ENCODE measurements at regions not wholly inside any gene's neighbourhood (a gene's known extent, or its start where the extent isn't known, plus 50 kb on each side); places are given as distances from the start of the nearest gene placed in this dataset.
"Not testable (repeated sequence)": the region's sequence is repeated elsewhere in the genome, so short reads cannot be mapped to it uniquely, and the experiment has no call there.

DNA sequence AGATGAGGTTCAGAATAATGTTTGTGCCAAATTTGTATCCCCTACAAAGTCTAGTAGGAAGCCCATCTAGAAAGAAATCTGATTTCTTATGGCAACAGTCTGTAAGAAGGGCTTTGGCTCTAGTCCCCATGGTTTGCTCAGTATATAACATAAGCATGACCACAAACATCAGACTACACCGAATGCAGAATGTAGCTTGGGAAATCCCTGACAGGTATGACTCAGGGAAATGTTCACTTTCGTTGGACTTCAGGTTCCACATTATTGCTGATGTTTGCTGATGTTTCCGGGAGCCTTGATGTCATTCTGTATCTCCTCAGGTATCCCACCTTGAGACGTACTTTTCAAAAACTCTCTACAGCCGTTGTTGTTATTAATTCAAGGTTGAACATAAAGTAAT is 304.4 kb upstream of the TGFBR2 start:
- DNase-seq: no peak

DNA sequence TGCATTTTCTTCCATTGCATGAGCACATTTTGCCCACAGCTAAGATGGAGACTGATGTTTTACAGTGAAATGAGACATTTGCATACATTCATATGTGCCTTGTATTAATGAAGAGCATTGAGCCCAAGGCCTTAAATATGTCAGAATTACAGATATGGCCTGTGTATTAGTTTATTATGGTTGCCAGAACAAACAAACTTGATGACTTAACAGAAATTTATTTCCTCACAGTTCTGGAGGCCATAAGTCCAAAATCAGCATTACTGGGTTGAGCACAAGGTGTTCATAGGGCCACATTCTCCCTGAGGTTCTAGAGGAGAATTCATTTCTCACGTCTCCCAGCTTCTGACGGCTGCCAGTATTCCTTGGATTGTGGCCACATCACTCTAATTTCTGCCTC is 302.6 kb upstream of the TGFBR2 start:
- DNase-seq: no peak

DNA sequence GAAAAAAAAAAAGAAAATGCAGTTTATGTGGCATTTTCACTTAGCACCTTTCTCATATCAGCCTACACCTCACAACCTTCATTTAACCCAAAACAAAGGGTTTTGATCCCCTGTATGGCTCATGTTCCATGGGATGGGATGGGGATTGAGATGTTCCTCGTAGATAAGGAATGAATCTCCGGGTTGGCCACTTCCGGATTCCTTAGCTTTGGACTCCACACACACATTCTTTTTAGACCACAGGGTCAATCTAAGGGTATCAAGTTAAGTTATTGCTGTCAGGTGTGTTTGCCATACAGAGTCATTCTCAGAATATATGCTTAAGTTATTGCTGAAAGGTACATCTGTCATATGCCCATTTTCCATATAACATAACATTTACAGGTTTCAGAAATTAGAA is 301.4 kb upstream of the TGFBR2 start:
- DNase-seq: no peak

DNA sequence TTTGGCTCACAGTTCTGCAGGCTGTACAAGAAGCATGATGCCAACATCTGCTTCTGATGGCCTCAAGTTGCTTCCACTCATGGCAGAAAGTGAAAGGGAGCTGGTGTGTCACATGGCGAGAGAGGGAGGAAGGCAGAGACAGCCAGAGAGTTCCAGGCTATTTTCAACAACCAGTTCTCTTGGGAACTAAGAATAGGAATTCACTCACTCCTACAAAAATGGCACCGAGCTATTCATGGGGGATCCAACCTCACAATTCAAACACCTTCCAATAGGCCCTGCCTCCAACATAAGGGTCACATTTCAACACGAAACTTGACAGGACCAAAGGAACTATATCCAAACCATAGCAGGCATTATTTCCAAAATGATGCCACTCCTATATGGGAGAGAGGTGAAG is 299.5 kb upstream of the TGFBR2 start:
- DNase-seq: no peak

DNA sequence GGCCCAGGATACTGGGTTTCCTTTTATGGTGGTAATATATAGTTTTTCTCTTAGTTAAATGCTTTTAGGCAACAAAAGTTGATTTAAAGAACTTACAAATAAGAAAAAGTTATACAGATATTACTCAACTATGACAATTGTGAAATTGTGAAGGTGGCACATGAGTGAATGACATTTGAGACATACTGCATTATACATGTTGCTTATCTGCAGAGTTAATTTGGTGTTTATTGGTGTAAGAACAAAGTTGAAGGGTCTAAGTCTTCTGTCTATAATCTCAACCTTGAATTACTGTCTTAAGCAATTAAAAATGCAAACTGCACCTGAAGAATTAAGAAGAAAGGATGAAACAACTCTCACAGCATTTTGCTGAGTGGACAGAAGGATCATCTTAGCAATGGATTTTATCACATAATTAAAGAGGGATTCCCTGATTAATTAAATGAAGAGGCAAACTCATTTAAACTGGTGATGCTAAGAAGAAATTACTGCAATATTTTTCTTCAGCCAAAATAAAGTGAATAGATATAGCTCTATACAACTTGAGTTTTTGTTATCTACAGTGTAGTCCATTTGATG is 298.9 kb upstream of the TGFBR2 start:
- no peak for DNase-seq

DNA sequence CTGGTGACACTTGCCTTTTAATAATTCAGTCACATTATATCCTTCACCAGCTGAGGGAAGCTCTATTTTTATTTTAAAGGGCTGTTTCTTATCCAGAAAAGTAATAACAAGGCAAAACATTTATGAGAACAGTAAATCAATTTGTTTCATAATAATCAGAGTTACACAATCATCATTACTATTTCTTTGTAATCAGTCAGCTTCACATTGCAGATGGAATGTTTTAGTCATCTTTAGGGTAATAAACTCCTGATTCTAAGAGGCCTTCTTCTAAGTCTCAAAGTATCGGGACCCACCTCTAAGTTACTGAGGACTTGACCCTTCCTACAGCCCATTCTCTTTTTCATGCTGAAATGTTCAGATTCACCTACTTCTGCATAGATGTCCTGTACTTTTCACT is 298.3 kb upstream of the TGFBR2 start:
- no peak for DNase-seq

DNA sequence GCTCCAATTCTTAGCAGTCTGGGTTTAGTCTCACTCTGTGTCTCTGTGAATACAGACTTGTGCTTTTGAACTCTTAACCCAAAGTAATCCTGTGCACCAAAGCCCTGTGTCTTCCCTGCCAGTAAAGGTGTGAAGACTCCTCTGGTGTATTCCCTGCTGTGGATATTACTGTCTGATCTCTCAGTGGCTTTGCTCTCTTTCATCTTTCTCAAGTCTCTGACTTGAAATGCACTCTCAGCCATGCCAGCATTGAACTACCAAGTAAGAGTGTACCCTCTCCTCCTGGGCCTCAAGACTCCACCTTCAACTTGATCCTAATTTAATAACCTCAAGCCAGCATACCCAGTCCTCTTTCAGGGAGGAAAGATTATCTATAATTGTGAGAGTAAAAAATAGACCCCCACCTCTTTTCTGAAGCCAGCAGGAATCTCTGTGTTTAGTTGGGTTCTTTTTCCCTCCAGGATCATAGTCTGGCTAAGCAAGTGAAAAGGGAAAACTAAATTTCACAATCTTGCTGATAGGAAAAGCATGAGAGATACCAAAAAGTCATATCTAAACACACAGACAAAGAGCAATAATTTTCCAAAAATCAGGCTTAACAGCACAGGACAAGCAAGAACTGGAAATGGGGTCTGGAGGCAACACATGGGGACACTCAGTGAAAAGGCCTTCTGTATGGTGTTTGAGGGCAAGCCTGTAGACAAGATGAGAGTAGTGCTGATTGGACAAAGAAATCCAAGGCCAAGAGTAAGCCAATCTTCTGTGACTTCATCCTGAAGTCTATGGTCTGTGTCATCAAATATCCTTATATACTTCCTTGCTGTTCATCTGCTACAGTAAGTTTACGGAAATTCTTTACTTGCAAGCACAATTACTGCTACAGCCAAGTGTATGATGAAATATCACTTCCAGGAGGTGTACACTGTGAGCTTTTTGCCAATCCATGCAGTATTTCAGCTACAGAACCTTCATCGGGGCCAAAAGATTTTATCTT is 296.1 kb upstream of the TGFBR2 start:
- peak; percentile 24 for DNase-seq

DNA sequence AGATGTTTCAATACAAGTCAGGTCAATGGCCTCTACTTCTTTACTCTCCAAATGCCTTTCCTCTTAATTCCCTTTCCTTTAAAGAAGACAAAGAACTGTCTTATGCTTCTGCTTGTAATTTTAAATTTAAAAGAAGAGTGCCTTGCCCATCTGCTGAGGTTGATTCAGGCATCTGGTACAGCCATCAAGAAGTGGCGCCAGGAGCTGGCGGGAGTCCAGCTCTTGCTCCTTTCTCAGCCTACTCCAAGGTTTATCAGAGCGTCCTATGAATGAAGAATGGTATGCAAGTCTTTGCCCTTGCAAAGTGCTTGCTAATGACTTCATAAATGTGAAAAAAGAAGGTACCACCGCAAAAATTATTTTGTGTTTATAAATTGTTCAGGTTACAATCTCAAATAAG is 294.6 kb upstream of the TGFBR2 start:
- DNase-seq: no peak

DNA sequence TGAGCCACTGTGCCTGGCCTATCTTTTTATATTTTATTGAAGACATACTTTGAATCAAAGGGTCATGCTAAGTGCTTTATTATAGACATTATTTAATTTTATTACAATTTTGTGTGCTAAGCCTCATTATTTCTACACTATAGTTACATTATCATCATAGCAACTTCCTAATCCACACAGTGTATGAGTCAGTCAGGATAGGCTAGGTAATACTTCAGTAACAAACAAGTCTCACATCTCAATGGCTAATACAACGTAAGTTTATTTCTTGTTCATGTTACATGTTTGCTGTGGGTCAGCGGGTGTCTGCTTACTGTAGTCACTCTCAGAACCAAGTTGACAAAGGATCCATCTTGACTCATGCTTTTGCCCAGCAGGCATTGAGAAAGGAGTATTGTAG is 292.6 kb upstream of the TGFBR2 start:
- DNase-seq: no peak

DNA sequence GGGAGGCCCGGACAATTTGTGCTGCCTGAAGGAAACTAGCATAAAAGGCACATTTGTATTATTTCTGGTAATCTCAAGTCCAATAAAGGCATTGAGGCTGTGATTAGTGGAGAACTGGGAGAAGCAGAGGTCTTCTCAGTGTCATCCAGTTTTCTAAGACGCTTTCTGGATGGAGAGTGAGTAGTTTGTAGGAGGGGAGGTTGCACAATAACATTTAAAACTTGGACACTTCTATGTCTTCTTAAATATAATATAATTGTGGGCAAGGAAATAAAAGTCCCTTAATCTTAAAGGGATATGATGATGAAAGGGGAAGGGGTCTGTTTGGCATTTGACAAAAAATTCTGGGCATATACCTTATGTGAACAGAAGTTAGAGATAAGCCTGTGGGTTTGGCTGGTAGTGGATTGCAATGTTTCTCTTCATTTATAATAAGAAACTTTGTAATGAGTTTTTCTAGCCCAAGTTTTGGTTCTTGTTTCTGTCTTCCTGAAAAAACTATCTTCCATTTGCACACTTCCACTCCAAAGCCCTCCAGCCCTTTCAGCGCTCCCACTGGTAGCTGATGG is 291.6 kb upstream of the TGFBR2 start:
- DNase-seq: no peak

DNA sequence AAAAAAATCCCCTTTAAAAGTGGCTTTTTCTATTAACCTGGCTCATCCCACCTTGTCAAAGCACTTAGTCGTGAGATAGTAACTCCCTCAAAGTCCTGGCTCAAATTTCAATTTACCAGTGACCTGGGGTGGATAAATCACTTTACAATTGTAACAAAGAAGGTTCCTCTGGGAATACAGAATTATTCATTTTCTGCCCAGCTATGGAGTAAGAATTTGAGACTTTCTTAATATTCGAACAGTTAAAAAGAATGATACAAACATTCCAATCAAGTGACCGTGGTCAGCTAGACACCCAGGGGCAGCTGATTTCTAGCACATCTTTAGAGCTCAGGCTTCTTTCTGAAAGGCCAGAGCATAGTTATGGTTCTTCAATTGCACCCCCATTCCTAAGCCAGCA is 291.0 kb upstream of the TGFBR2 start:
- DNase-seq: no peak

DNA sequence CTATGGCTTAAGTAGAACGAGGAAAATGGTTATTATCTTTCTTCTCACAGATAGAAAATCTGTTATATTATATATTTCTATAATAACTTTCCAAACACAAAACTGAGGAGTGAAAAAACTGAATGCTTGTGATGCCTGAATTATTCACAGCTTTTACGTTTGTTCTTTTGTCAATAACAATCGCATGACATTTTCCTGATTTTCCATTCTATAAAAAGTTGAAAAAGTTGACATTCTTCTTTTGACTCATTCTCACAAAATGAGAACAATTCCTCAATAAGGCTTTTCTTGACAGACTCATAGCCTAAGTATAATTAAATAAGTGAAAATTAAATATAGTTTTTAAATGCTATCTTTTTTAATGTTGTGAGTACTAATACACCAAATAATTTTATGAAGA is 288.8 kb upstream of the TGFBR2 start:
- DNase-seq: no peak

DNA sequence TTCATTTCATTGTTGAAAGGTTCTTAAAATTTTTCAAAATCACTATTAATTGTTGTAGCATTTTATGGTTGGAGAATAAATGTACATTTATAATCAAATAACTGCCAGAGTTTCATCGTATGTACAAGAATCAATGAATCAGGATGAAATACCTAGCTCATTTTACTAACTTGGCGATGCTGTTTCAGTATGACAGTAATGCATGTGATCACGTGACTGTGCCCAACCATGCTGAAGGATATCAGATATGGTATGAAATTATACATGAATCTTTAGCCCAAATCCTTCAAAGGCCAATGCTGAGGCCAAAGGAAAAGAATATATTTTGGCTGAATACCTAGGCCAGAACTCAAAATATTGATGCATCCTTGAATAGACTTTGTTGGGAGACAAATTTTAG is 288.3 kb upstream of the TGFBR2 start:
- no peak for DNase-seq

DNA sequence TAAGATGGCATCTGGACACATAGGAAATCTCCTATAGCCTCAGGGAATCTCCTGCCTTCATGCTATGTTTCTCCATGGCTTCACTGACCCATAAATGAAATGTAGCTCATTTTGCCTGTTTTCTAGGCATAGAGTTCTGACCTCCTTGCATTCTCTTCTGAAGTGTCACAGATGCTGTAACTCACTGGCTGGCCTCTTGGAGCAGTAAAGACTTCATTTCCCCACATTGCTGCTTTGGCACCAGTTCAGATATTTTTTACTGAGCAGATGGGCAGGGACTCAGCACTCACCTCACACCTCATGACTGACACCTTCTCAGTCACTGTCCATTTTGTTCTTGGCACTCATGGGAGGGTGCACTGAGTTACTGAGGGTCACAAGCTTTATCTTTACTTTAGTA is 286.7 kb upstream of the TGFBR2 start:
- peak; percentile 32 for DNase-seq

DNA sequence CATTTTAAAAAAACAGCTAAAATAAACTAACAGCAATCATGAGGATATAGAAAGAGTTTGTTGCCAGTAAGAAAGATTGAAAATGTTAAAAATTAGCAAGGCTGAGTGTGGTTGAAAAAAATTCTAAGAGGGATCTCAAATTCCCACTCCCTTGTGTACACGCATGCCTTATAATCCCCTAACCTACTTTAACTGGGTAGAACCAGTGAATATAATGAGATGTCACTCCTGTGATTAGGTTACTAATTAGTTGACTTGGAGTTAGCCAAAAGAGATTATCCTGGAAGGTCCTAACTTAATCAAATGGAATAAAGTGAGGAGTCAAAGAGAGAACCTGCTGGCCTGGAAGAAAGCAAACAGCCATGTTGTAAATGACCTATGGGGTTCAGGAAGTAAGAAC is 286.0 kb upstream of the TGFBR2 start:
- DNase-seq: no peak

DNA sequence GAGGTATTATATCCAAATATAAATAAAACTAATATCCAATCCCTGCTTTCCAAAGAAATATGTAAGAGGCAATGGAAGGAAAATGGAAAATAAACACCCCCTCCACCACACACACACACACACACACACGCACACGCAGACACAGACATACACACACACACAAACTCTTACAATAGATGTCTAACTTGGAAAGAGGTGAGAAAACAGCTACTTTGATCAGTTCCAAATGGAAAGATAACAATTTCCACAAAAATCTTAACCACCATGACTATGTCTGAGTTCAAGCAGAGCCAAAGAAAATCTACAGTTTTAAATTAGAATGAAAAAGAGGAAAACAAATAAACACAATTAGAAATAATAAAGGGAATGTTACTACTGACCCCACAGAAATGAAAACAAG is 285.3 kb upstream of the TGFBR2 start:
- no peak for DNase-seq

DNA sequence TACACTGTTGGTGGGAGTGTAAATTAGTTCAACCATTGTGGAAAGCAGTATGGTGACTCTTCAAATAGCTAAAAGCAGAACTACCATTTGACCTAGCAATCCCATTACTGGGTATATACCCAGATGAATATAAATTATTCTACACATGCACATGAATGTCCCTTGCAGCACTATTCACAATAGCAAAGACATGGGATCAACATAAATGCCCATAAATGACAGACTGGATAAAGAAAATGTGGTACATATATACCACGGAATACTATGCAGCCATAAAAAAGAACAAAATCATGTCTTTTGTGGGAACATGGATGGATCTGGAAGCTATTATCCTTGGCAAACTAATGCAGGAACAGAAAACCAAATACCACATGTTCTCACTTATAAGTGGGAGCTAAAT is 282.8 kb upstream of the TGFBR2 start:
- not testable (repeated sequence) for DNase-seq

DNA sequence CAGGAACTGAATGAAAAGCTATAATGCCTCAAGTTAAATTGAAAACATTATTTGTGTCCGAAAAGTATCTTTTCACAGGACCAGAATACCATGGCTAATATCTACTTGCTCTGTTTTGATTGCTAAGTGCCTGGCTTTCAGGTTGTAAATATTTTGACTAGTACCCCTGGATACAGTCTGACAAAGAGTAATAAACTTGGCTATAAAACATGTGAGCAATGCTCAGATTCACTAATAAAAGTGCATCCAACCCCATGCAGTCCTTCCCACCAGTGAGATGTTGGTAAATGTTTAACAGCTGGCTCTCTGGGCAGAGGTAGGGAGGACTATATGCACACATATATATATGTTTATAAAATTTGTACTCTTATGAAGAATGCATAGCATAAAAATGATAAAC is 281.8 kb upstream of the TGFBR2 start:
- no peak for DNase-seq

DNA sequence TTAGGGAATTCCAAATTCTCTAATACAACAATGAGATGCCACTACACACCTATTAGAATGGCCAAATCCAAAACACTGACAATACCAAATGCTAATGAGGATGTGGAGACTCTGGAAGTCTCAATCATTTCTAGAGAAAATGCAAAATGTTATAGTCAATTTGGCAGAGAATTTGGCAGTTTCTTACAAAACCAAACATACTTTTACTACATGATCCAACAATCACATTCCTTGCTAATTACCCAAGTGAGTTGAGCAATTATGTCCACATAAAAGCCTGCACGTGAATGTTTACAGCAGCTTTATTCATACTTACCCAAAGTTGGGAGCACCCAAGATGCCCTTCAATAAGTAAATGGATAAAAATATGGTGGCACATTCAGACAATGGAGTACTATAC is 278.4 kb upstream of the TGFBR2 start:
- not testable (repeated sequence) for DNase-seq

DNA sequence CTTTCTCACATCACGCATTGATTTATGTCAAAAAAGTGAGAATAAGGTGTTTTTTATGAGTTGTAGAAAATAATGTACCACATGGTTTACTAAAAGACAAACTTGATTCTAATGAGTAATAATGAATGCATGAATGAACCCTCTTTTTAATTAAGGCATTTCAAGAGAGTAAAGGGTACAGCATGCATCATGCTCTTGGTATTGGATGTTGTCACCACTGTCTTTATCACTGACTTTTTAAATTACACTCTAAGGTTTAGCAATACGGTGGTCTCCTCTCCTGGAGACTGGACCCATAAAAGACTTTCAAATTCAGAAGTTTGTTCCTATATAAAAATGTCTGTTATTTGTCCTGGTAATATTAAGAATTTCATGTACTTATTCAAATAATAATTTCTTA is 277.5 kb upstream of the TGFBR2 start:
- DNase-seq: not testable (repeated sequence)

DNA sequence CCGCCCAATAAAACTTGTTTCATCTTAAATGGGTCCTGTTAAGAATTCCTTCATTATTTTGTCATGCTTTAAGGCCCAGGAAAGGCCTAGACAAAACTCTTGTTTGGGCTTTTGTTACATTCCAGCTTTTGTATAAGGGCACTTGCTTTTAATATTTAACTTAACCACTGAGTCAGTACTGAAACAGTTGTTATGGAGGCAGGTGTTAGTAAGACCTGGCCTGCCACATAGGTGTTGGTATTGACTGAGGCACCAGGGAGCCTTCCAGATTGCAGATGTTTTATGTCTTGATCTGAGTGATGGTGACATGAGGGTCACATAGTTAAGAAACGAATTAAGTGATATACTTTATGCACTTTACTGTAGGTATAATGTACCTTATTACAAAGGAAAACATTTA is 274.9 kb upstream of the TGFBR2 start:
- DNase-seq: no peak

DNA sequence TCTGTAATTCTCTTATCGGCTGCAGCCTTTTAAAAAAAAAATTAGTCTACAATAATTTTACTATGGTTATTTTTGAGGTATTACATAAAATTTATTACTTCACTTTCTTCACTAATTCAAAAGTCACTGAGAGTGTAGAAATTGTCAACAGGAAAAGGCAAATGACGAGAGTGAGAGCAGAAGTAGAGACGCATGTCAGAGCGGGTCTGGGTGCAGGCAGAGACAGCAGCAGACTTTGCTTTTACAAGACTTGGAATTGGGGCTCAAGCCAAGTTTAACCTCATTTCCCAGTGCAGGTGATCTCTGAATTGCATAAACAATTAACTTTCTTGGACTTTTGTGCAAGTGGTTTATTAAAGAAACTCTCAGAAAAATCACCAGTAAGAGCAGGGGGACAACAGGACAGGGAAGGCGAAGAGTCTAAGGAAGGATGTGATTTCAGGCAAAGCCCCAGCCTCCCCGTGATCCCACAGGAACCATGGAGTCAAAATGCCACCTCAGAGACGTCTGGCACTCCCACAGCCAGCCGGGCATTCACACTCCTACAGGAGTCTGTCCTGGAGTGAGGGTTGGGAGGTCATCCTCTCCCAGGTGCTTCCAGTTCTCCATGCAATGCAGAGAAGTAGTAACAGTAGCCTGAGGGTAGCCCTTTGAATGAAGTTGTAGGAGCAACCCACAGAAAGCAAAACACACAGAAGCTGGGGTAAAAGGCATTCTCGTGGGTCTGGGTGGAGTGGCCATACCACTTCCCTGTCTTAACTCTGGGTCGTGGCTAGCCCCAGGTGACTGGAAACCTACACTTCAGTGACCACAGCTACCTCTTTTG is 274.0 kb upstream of the TGFBR2 start:
- no peak for DNase-seq

DNA sequence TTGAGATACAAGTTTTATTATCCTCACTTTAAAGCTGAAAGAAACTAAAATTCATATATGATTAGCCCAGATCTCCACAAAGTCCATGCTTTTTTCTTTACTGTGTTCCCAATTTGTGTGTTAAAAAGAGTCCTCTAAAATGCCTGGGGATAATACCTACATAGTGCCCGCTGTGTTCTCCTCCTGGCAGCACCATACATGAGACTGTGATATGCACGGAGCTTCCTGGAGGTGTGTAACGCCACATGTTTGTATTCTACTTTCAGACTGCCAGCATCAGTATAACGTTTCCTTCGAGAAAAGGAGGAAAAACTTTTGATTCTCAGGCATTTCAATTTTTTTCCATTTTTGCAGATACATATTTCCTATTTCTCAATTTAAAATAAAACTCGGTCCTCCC is 273.3 kb upstream of the TGFBR2 start:
- no peak for DNase-seq

Data from tongue (tissue), 1 donor.